Islet precursor cell (in vitro differentiated cells): ENCODE measurements at regions not wholly inside any gene's neighbourhood (a gene's known extent, or its start where the extent isn't known, plus 50 kb on each side); places are given as distances from the start of the nearest gene placed in this dataset.
A peak's percentile ranks its signal among the peaks of the same experiment; 100 is the strongest.
"Not testable (repeated sequence)": the region's sequence is repeated elsewhere in the genome, so short reads cannot be mapped to it uniquely, and the experiment has no call there.

Experiments
- DNase-seq: peaks from one replicate; pipeline ENCODE4 v3.0.0-alpha.2; 2018

GRCh38 chr6:86730772-86731171 lies 206.6 kb upstream of the HTR1E start:
- not testable (repeated sequence) for DNase-seq

GRCh38 chr6:86730216-86730615 lies 207.1 kb upstream of the HTR1E start:
- DNase-seq, result no peak

- no peak for DNase-seq
Measured at GRCh38 chr6:86728976-86729375, 208.4 kb upstream of the HTR1E start.

- DNase-seq, result no peak
Measured at GRCh38 chr6:86724695-86725094, 212.6 kb upstream of the HTR1E start.

GRCh38 chr6:86723729-86724128 lies 213.6 kb upstream of the HTR1E start:
- peak; percentile 91 for DNase-seq

- no peak for DNase-seq
Measured at GRCh38 chr6:86723151-86723550, 214.2 kb upstream of the HTR1E start.

- DNase-seq, result no peak
Measured at GRCh38 chr6:86722131-86722530, 215.2 kb upstream of the HTR1E start.

- peak; percentile 74 for DNase-seq
Measured at GRCh38 chr6:86715676-86716075, 221.7 kb upstream of the HTR1E start.

- no peak for DNase-seq
Measured at GRCh38 chr6:86712039-86712438, 225.3 kb upstream of the HTR1E start.

- no peak for DNase-seq
Measured at GRCh38 chr6:86707545-86708120, 229.7 kb upstream of the HTR1E start.

GRCh38 chr6:86706449-86706848 lies 230.9 kb upstream of the HTR1E start:
- peak; percentile 61 for DNase-seq

GRCh38 chr6:86701228-86701627 lies 236.1 kb upstream of the HTR1E start:
- not testable (repeated sequence) for DNase-seq

- DNase-seq, result peak; percentile 84
Measured at GRCh38 chr6:86686496-86686895, 250.8 kb upstream of the HTR1E start.

GRCh38 chr6:86685230-86685797 lies 252.0 kb upstream of the HTR1E start:
- no peak for DNase-seq

- DNase-seq, result no peak
Measured at GRCh38 chr6:86683132-86683908, 254.0 kb upstream of the HTR1E start.

- no peak for DNase-seq
Measured at GRCh38 chr6:86682297-86682696, 255.0 kb upstream of the HTR1E start.

- not testable (repeated sequence) for DNase-seq
Measured at GRCh38 chr6:86681140-86681539, 256.2 kb upstream of the HTR1E start.

GRCh38 chr6:86672125-86672524 lies 265.2 kb upstream of the HTR1E start:
- DNase-seq, result not testable (repeated sequence)

GRCh38 chr6:86657192-86657591 lies 280.1 kb upstream of the HTR1E start:
- DNase-seq, result no peak

- DNase-seq, result no peak
Measured at GRCh38 chr6:86629123-86629522, 308.2 kb upstream of the HTR1E start.

- DNase-seq, result no peak
Measured at GRCh38 chr6:86619428-86619827, 317.9 kb upstream of the HTR1E start.

- no peak for DNase-seq
Measured at GRCh38 chr6:86615299-86615698, 322.0 kb upstream of the HTR1E start.

- DNase-seq, result peak; percentile 98
Measured at GRCh38 chr6:86609549-86610388, 327.6 kb upstream of the HTR1E start.
